ENCODE measurements at regions not wholly inside any gene's neighbourhood (a gene's known extent, or its start where the extent isn't known, plus 50 kb on each side); places are given as distances from the start of the nearest gene placed in this dataset.

GRCh38 chr14:61104358-61104757, 123.3 kb downstream of the SLC38A6 start:
- Histone ChIP-seq H3K27me3 (replicated peaks; ENCODE audit: control insufficient read depth, insufficient read depth, low read length) (no peaks in the 10 kb centered on the region), H3K36me3 (ENCODE audit: control insufficient read depth, insufficient read depth, low read length, severe bottlenecking) (no peaks in the 10 kb centered on the region), H3K9me3 (ENCODE audit: control insufficient read depth, low read length) (no peaks in the 10 kb centered on the region), H3K4me3 (ENCODE audit: low read length) (peak overlapping the region; percentile 15), H3K4me1 (ENCODE audit: control insufficient read depth, insufficient read depth, low read length) (peaks cover 66% of the 10 kb centered on the region), H3K9ac (ENCODE audit: low read length) (peak overlapping the region; percentile 64)
- no peak for DNase-seq (ENCODE audit: low read depth)

- DNase-seq (ENCODE audit: low read depth) = peak; percentile 95
- H3K4me3 ChIP-seq (ENCODE audit: low read length) = peak overlapping the region; percentile 39
These were observed 122.7 kb downstream of the SLC38A6 start for GRCh38 chr14:61103541-61104339.

GRCh38 chr14:61102549-61103466, 121.8 kb downstream of the SLC38A6 start:
- peak overlapping the region; percentile 39 for H3K4me3 ChIP-seq (ENCODE audit: low read length)
- peaks cover 58% of the 10 kb centered on the region for H3K4me1 ChIP-seq (ENCODE audit: control insufficient read depth, insufficient read depth, low read length)
- H3K9ac ChIP-seq (ENCODE audit: low read length) = peak overlapping the region; percentile 64
- H3K27me3 ChIP-seq (replicated peaks; ENCODE audit: control insufficient read depth, insufficient read depth, low read length) = no peaks in the 10 kb centered on the region
- no peak for DNase-seq (ENCODE audit: low read depth)
- no peaks in the 10 kb centered on the region for H3K9me3 ChIP-seq (ENCODE audit: control insufficient read depth, low read length)
- H3K36me3 ChIP-seq (ENCODE audit: control insufficient read depth, insufficient read depth, low read length, severe bottlenecking) = no peaks in the 10 kb centered on the region

More at GRCh38 chr14:61103541-61104339, 122.7 kb downstream of the SLC38A6 start:
- Histone ChIP-seq H3K9ac (ENCODE audit: low read length) (peak overlapping the region; percentile 64), H3K4me1 (ENCODE audit: control insufficient read depth, insufficient read depth, low read length) (peaks cover 66% of the 10 kb centered on the region), H3K27me3 (replicated peaks; ENCODE audit: control insufficient read depth, insufficient read depth, low read length) (no peaks in the 10 kb centered on the region), H3K9me3 (ENCODE audit: control insufficient read depth, low read length) (no peaks in the 10 kb centered on the region), H3K36me3 (ENCODE audit: control insufficient read depth, insufficient read depth, low read length, severe bottlenecking) (no peaks in the 10 kb centered on the region)

All from adipocyte (in vitro differentiated cells).